Activated CD4-positive, alpha-beta T cell treated with anti-CD3 and anti-CD28 coated beads, Interleukin-2, amount 50 U/mL, for 24 hours (primary cell): ENCODE measurements at regions not wholly inside any gene's neighbourhood (a gene's known extent, or its start where the extent isn't known, plus 50 kb on each side); places are given as distances from the start of the nearest gene placed in this dataset.

Experiments
- DNase-seq, 2 donors: peaks; one replicate each; pipeline ENCODE4 v3.0.0-alpha.2; 2020; ENCODE audit warnings: low read depth in 1 of 2, low spot score in 1 of 2

GRCh38 chr6:145331066-145331465, 404.3 kb downstream of the EPM2A start:
- no peak for DNase-seq

- DNase-seq = no peak
Measured at GRCh38 chr6:145332011-145332410, 403.3 kb downstream of the EPM2A start.

GRCh38 chr6:145336119-145336518, 399.2 kb downstream of the EPM2A start:
- DNase-seq = no peak

- DNase-seq = no peak
Measured at GRCh38 chr6:145339089-145339488, 396.2 kb downstream of the EPM2A start.

- no peak for DNase-seq
Measured at GRCh38 chr6:145340256-145340655, 395.1 kb downstream of the EPM2A start.

- no peak for DNase-seq
Measured at GRCh38 chr6:145345094-145345493, 390.2 kb downstream of the EPM2A start.

- no peak for DNase-seq
Measured at GRCh38 chr6:145347216-145347615, 388.1 kb downstream of the EPM2A start.

GRCh38 chr6:145349950-145350510, 385.3 kb downstream of the EPM2A start:
- DNase-seq = no peak

- no peak for DNase-seq
Measured at GRCh38 chr6:145350928-145351327, 384.4 kb downstream of the EPM2A start.

- DNase-seq = no peak
Measured at GRCh38 chr6:145352382-145353080, 382.8 kb downstream of the EPM2A start.

- DNase-seq = no peak
Measured at GRCh38 chr6:145360865-145361264, 374.5 kb downstream of the EPM2A start.

GRCh38 chr6:145367149-145367548, 368.2 kb downstream of the EPM2A start:
- no peak for DNase-seq

GRCh38 chr6:145368075-145368474, 367.2 kb downstream of the EPM2A start:
- DNase-seq = no peak

- no peak for DNase-seq
Measured at GRCh38 chr6:145370559-145370958, 364.8 kb downstream of the EPM2A start.

- DNase-seq = no peak
Measured at GRCh38 chr6:145372671-145373151, 362.6 kb downstream of the EPM2A start.

- DNase-seq = no peak
Measured at GRCh38 chr6:145373826-145374225, 361.5 kb downstream of the EPM2A start.

GRCh38 chr6:145374570-145374969, 360.8 kb downstream of the EPM2A start:
- DNase-seq = no peak

- no peak for DNase-seq
Measured at GRCh38 chr6:145375502-145375901, 359.8 kb downstream of the EPM2A start.

GRCh38 chr6:145380186-145380585, 355.1 kb downstream of the EPM2A start:
- no peak for DNase-seq

GRCh38 chr6:145381941-145382340, 353.4 kb downstream of the EPM2A start:
- DNase-seq = no peak

- no peak for DNase-seq
Measured at GRCh38 chr6:145383428-145383827, 351.9 kb downstream of the EPM2A start.

GRCh38 chr6:145384503-145384902, 350.8 kb downstream of the EPM2A start:
- DNase-seq = no peak

GRCh38 chr6:145396499-145396898, 338.8 kb downstream of the EPM2A start:
- no peak for DNase-seq
